Tibial artery (tissue), 4 donors: ENCODE measurements at regions not wholly inside any gene's neighbourhood (a gene's known extent, or its start where the extent isn't known, plus 50 kb on each side); places are given as distances from the start of the nearest gene placed in this dataset.
A peak's percentile ranks its signal among the peaks of the same experiment; 100 is the strongest.

Experiments used
- DNase-seq, 2 donors: peaks; one replicate each; pipeline ENCODE4 v3.0.0-alpha.2; 2019
- H3K27ac ChIP-seq, 2 donors: fragments of 200-600 bp; sonication (generic) in 1 of 2; 1 replicate in 1 of 2; 2 replicates in 1 of 2; pipeline ENCODE4 v1.5.1; 2018 to 2019; ENCODE audit warnings: mild to moderate bottlenecking in 1 of 2
- H3K27me3 ChIP-seq, 2 donors: fragments of 200-600 bp; sonication (generic) in 1 of 2; one replicate each; pipeline versions ENCODE4 v1.5.1 to v1.6.0; 2016 to 2019
- H3K36me3 ChIP-seq, 3 donors: fragments of 200-600 bp; sonication (generic) in 2 of 3; one replicate each; pipeline ENCODE4 v1.5.1; 2016 to 2019; ENCODE audit warnings: mild to moderate bottlenecking in 2 of 3
- H3K4me1 ChIP-seq, 4 donors: fragments of 200-600 bp; sonication (generic) in 2 of 4; 1 replicate in 3 of 4; 2 replicates in 1 of 4; pipeline ENCODE4 v1.5.1; 2016 to 2019
- H3K4me3 ChIP-seq, 2 donors: fragments of 200-600 bp; sonication (generic) in 1 of 2; 1 replicate in 1 of 2; 2 replicates in 1 of 2; pipeline ENCODE4 v1.5.1; 2018 to 2019; ENCODE audit warnings: mild to moderate bottlenecking in 2 of 2
- H3K9me3 ChIP-seq, 3 donors: fragments of 200-600 bp; sonication (generic) in 1 of 3; one replicate each; pipeline ENCODE4 v1.5.1; 2016 to 2019
- CTCF ChIP-seq, 2 experiments: fragments of 200-600 bp in 1 of 2; fragments of 450-650 bp in 1 of 2; IDR thresholded peaks; one replicate each; pipeline ENCODE4 v1.5.1; 2017 to 2019; ENCODE audit warnings: antibody characterized with exemption in 2 of 2, mild to moderate bottlenecking in 1 of 2, moderate library complexity in 1 of 2
- intact Hi-C: fragments of 100-400 bp; cut with DNase I; formaldehyde crosslinking; loops from one replicate; pipeline ENCODE4 v1.15.0; 2023; ENCODE audit warnings: low total_unique reads

- no peaks in the 10 kb centered on the region for H3K9me3 ChIP-seq
- TF ChIP-seq CTCF (IDR thresholded peaks at IDR 0.05), result no peak
- no peak for DNase-seq
- H3K36me3 ChIP-seq, result no peaks in the 10 kb centered on the region
- peaks cover 0 to 4% of the 10 kb centered on the region in 2 donors for H3K27me3 ChIP-seq
- H3K4me1 ChIP-seq, result peaks cover 0 to 18% (median 5%) of the 10 kb centered on the region in 4 donors
- peak overlapping the region in 1 of 2 donors; percentile 12 for H3K27ac ChIP-seq
- intact Hi-C loops, result no loop called here
- H3K4me3 ChIP-seq, result no peak overlapping the region
Observed at GRCh38 chr9:86406366-86406765, 52.2 kb upstream of the TUT7 start.

GRCh38 chr9:86405926-86406325 is 51.7 kb upstream of the TUT7 start:
- H3K9me3 ChIP-seq, result no peaks in the 10 kb centered on the region
- H3K36me3 ChIP-seq, result no peaks in the 10 kb centered on the region
- H3K27ac ChIP-seq, result peak overlapping the region in 1 of 2 donors; percentile 12
- H3K27me3 ChIP-seq, result peaks cover 0 to 4% of the 10 kb centered on the region in 2 donors
- no peak for DNase-seq
- H3K4me3 ChIP-seq, result no peak overlapping the region
- TF ChIP-seq CTCF (IDR thresholded peaks at IDR 0.05), result no peak
- intact Hi-C loops, result no loop called here
- peaks cover 0 to 18% (median 5%) of the 10 kb centered on the region in 4 donors for H3K4me1 ChIP-seq

GRCh38 chr9:86405086-86405491 is 50.9 kb upstream of the TUT7 start:
- TF ChIP-seq CTCF (IDR thresholded peaks at IDR 0.05), result no peak
- no peaks in the 10 kb centered on the region for H3K36me3 ChIP-seq
- H3K27me3 ChIP-seq, result peaks cover 0 to 4% of the 10 kb centered on the region in 2 donors
- H3K4me3 ChIP-seq, result no peak overlapping the region
- no peak overlapping the region for H3K27ac ChIP-seq
- DNase-seq, result no peak
- H3K4me1 ChIP-seq, result peaks cover 0 to 18% (median 5%) of the 10 kb centered on the region in 4 donors
- H3K9me3 ChIP-seq, result no peaks in the 10 kb centered on the region
- intact Hi-C loops, result no loop called here
